Activated naive CD8-positive, alpha-beta T cell treated with anti-CD3 and anti-CD28 coated beads for 36 hours (primary cell): ENCODE measurements at regions not wholly inside any gene's neighbourhood (a gene's known extent, or its start where the extent isn't known, plus 50 kb on each side); places are given as distances from the start of the nearest gene placed in this dataset.

Source experiments
- DNase-seq: peaks from one replicate; pipeline ENCODE4 v3.0.0; 2021
- H3K27ac Mint-ChIP-seq: one replicate; pipeline ENCODE4 v1.8.0; 2022; ENCODE audit warnings: mild to moderate bottlenecking, moderate library complexity, mixed read lengths
- H3K27me3 Mint-ChIP-seq: one replicate; pipeline ENCODE4 v1.8.0; 2022; ENCODE audit warnings: mild to moderate bottlenecking, mixed read lengths
- H3K36me3 Mint-ChIP-seq: one replicate; pipeline ENCODE4 v1.8.0; 2021; ENCODE audit warnings: mild to moderate bottlenecking, mixed read lengths
- H3K4me1 Mint-ChIP-seq: one replicate; pipeline ENCODE4 v1.8.0; 2021; ENCODE audit warnings: mixed read lengths
- H3K4me3 Mint-ChIP-seq: one replicate; pipeline ENCODE4 v1.8.0; 2022; ENCODE audit warnings: mild to moderate bottlenecking, moderate library complexity, mixed read lengths
- H3K9me3 Mint-ChIP-seq: one replicate; pipeline ENCODE4 v1.8.0; 2022; ENCODE audit warnings: mixed read lengths

- Mint-ChIP-seq H3K4me1 (no peaks in the 10 kb centered on the region), H3K4me3 (no peak overlapping the region), H3K27ac (no peak overlapping the region), H3K27me3 (peaks cover 6% of the 10 kb centered on the region), H3K36me3 (no peaks in the 10 kb centered on the region), H3K9me3 (peaks cover 6% of the 10 kb centered on the region)
- no peak for DNase-seq
Observed at GRCh38 chr5:156142867-156143266, 184.1 kb upstream of the SGCD start.

- DNase-seq: no peak
- H3K4me1 Mint-ChIP-seq: no peaks in the 10 kb centered on the region
Observed at GRCh38 chr5:156147261-156147943, 179.6 kb upstream of the SGCD start.

GRCh38 chr5:156147944-156148285 lies 179.0 kb upstream of the SGCD start:
- Mint-ChIP-seq H3K27ac (no peak overlapping the region), H3K4me3 (no peak overlapping the region), H3K4me1 (no peaks in the 10 kb centered on the region), H3K9me3 (peaks cover 1% of the 10 kb centered on the region), H3K36me3 (no peaks in the 10 kb centered on the region), H3K27me3 (peaks cover 4% of the 10 kb centered on the region)
- no peak for DNase-seq

More at GRCh38 chr5:156147261-156147943, 179.6 kb upstream of the SGCD start:
- H3K27me3 Mint-ChIP-seq: peaks cover 4% of the 10 kb centered on the region
- H3K4me3 Mint-ChIP-seq: no peak overlapping the region
- no peaks in the 10 kb centered on the region for H3K36me3 Mint-ChIP-seq
- peaks cover 4% of the 10 kb centered on the region for H3K9me3 Mint-ChIP-seq
- H3K27ac Mint-ChIP-seq: no peak overlapping the region

GRCh38 chr5:156148301-156148700 lies 178.7 kb upstream of the SGCD start:
- Mint-ChIP-seq H3K27me3 (peaks cover 4% of the 10 kb centered on the region), H3K4me3 (no peak overlapping the region), H3K36me3 (no peaks in the 10 kb centered on the region), H3K27ac (no peak overlapping the region), H3K9me3 (peaks cover 1% of the 10 kb centered on the region), H3K4me1 (no peaks in the 10 kb centered on the region)
- DNase-seq: no peak

- no peaks in the 10 kb centered on the region for H3K36me3 Mint-ChIP-seq
- peaks cover 4% of the 10 kb centered on the region for H3K27me3 Mint-ChIP-seq
- DNase-seq: no peak
- H3K27ac Mint-ChIP-seq: no peak overlapping the region
- H3K4me3 Mint-ChIP-seq: no peak overlapping the region
- no peaks in the 10 kb centered on the region for H3K9me3 Mint-ChIP-seq
- no peaks in the 10 kb centered on the region for H3K4me1 Mint-ChIP-seq
Observed at GRCh38 chr5:156149213-156149612, 177.8 kb upstream of the SGCD start.

- H3K27me3 Mint-ChIP-seq: no peaks in the 10 kb centered on the region
- no peak for DNase-seq
- no peak overlapping the region for H3K4me3 Mint-ChIP-seq
- no peaks in the 10 kb centered on the region for H3K36me3 Mint-ChIP-seq
- no peak overlapping the region for H3K27ac Mint-ChIP-seq
- no peaks in the 10 kb centered on the region for H3K9me3 Mint-ChIP-seq
- no peaks in the 10 kb centered on the region for H3K4me1 Mint-ChIP-seq
Observed at GRCh38 chr5:156153602-156154001, 173.4 kb upstream of the SGCD start.

GRCh38 chr5:156154757-156155156 lies 172.2 kb upstream of the SGCD start:
- H3K9me3 Mint-ChIP-seq: no peaks in the 10 kb centered on the region
- no peak overlapping the region for H3K27ac Mint-ChIP-seq
- no peaks in the 10 kb centered on the region for H3K27me3 Mint-ChIP-seq
- no peak overlapping the region for H3K4me3 Mint-ChIP-seq
- no peaks in the 10 kb centered on the region for H3K4me1 Mint-ChIP-seq
- H3K36me3 Mint-ChIP-seq: no peaks in the 10 kb centered on the region
- no peak for DNase-seq

GRCh38 chr5:156155598-156155997 lies 171.4 kb upstream of the SGCD start:
- Mint-ChIP-seq H3K27me3 (no peaks in the 10 kb centered on the region), H3K4me3 (no peak overlapping the region), H3K4me1 (no peaks in the 10 kb centered on the region), H3K9me3 (no peaks in the 10 kb centered on the region), H3K27ac (no peak overlapping the region), H3K36me3 (no peaks in the 10 kb centered on the region)
- no peak for DNase-seq

GRCh38 chr5:156164306-156164705 lies 162.7 kb upstream of the SGCD start:
- no peaks in the 10 kb centered on the region for H3K9me3 Mint-ChIP-seq
- no peaks in the 10 kb centered on the region for H3K36me3 Mint-ChIP-seq
- H3K4me1 Mint-ChIP-seq: no peaks in the 10 kb centered on the region
- H3K27me3 Mint-ChIP-seq: peaks cover 10% of the 10 kb centered on the region
- H3K27ac Mint-ChIP-seq: no peak overlapping the region
- DNase-seq: no peak
- H3K4me3 Mint-ChIP-seq: no peak overlapping the region

GRCh38 chr5:156169495-156169894 lies 157.5 kb upstream of the SGCD start:
- peaks cover 3% of the 10 kb centered on the region for H3K27me3 Mint-ChIP-seq
- DNase-seq: no peak

GRCh38 chr5:156170351-156170961 lies 156.5 kb upstream of the SGCD start:
- Mint-ChIP-seq H3K4me3 (no peak overlapping the region), H3K4me1 (no peaks in the 10 kb centered on the region), H3K27me3 (no peaks in the 10 kb centered on the region), H3K36me3 (no peaks in the 10 kb centered on the region), H3K27ac (no peak overlapping the region), H3K9me3 (no peaks in the 10 kb centered on the region)
- DNase-seq: no peak

More at GRCh38 chr5:156169495-156169894, 157.5 kb upstream of the SGCD start:
- Mint-ChIP-seq H3K9me3 (no peaks in the 10 kb centered on the region), H3K27ac (no peak overlapping the region), H3K4me1 (no peaks in the 10 kb centered on the region), H3K36me3 (no peaks in the 10 kb centered on the region), H3K4me3 (no peak overlapping the region)

- no peak for DNase-seq
- Mint-ChIP-seq H3K4me3 (no peak overlapping the region), H3K36me3 (no peaks in the 10 kb centered on the region), H3K9me3 (no peaks in the 10 kb centered on the region), H3K27me3 (no peaks in the 10 kb centered on the region), H3K27ac (no peak overlapping the region), H3K4me1 (no peaks in the 10 kb centered on the region)
Observed at GRCh38 chr5:156174225-156174624, 152.7 kb upstream of the SGCD start.

- Mint-ChIP-seq H3K27ac (no peak overlapping the region), H3K36me3 (no peaks in the 10 kb centered on the region), H3K27me3 (no peaks in the 10 kb centered on the region), H3K9me3 (no peaks in the 10 kb centered on the region), H3K4me3 (no peak overlapping the region), H3K4me1 (no peaks in the 10 kb centered on the region)
- no peak for DNase-seq
Observed at GRCh38 chr5:156178117-156178516, 148.8 kb upstream of the SGCD start.

- H3K27me3 Mint-ChIP-seq: no peaks in the 10 kb centered on the region
- H3K27ac Mint-ChIP-seq: no peak overlapping the region
- H3K9me3 Mint-ChIP-seq: no peaks in the 10 kb centered on the region
- H3K36me3 Mint-ChIP-seq: no peaks in the 10 kb centered on the region
- H3K4me1 Mint-ChIP-seq: no peaks in the 10 kb centered on the region
- H3K4me3 Mint-ChIP-seq: no peak overlapping the region
- no peak for DNase-seq
Observed at GRCh38 chr5:156181656-156182055, 145.3 kb upstream of the SGCD start.

GRCh38 chr5:156182174-156182967 lies 144.6 kb upstream of the SGCD start:
- no peaks in the 10 kb centered on the region for H3K4me1 Mint-ChIP-seq
- no peaks in the 10 kb centered on the region for H3K27me3 Mint-ChIP-seq
- H3K4me3 Mint-ChIP-seq: no peak overlapping the region
- no peak for DNase-seq
- H3K27ac Mint-ChIP-seq: no peak overlapping the region
- no peaks in the 10 kb centered on the region for H3K36me3 Mint-ChIP-seq
- no peaks in the 10 kb centered on the region for H3K9me3 Mint-ChIP-seq
